KMS-11 (cell line): ENCODE measurements at regions not wholly inside any gene's neighbourhood (a gene's known extent, or its start where the extent isn't known, plus 50 kb on each side); places are given as distances from the start of the nearest gene placed in this dataset.

Source experiments
- H2AFZ ChIP-seq: fragments of 200-600 bp; sonication (generic); 2 replicates; pipeline ENCODE4 v1.6.1; 2016; ENCODE audit warnings: antibody characterized with exemption, mixed run types, low read depth
- H3K27ac ChIP-seq: fragments of 200-600 bp; sonication (generic); 2 replicates; pipeline ENCODE4 v1.6.1; 2016; ENCODE audit warnings: mild to moderate bottlenecking, mixed run types
- H3K27me3 ChIP-seq: fragments of 200-600 bp; sonication (generic); 2 replicates; pipeline ENCODE4 v1.6.1; 2017; ENCODE audit warnings: mild to moderate bottlenecking, low read depth, mixed run types, moderate library complexity; ENCODE audit not compliant: insufficient read depth
- H3K36me3 ChIP-seq: fragments of 200-600 bp; sonication (generic); 2 replicates; pipeline ENCODE4 v1.6.1; 2017; ENCODE audit warnings: mild to moderate bottlenecking, mixed run types; ENCODE audit not compliant: insufficient read depth
- H3K4me1 ChIP-seq: fragments of 200-600 bp; sonication (generic); 2 replicates; pipeline ENCODE4 v1.6.1; 2016; ENCODE audit warnings: mild to moderate bottlenecking, low read depth, mixed run types; ENCODE audit not compliant: poor library complexity, severe bottlenecking
- H3K4me2 ChIP-seq: fragments of 200-600 bp; sonication (generic); 2 replicates; pipeline ENCODE4 v1.7.0; 2016; ENCODE audit warnings: mild to moderate bottlenecking, mixed run types
- H3K4me3 ChIP-seq: fragments of 200-600 bp; sonication (generic); IDR thresholded peaks from 2 replicates; pipeline ENCODE4 v1.6.1; 2017; ENCODE audit warnings: low read depth, low read length, mixed read lengths; ENCODE audit not compliant: insufficient read depth
- H3K79me2 ChIP-seq: fragments of 200-600 bp; sonication (generic); 2 replicates; pipeline ENCODE4 v1.6.1; 2016; ENCODE audit warnings: low read depth, mixed run types; ENCODE audit not compliant: insufficient read depth
- H3K9ac ChIP-seq: fragments of 200-600 bp; sonication (generic); 2 replicates; pipeline ENCODE4 v1.6.1; 2016; ENCODE audit warnings: mild to moderate bottlenecking, mixed run types
- H4K20me1 ChIP-seq: fragments of 200-600 bp; sonication (generic); 2 replicates; pipeline ENCODE4 v1.6.1; 2016; ENCODE audit warnings: mild to moderate bottlenecking, mixed run types; ENCODE audit not compliant: insufficient read depth
- TF ChIP-seq, protein P1 (sequence below): fragments of 200-600 bp; sonication (generic); conservative IDR thresholded peaks from 2 replicates; pipeline ENCODE4 v1.6.1; 2017; ENCODE audit warnings: low read depth, mild to moderate bottlenecking, antibody characterized with exemption, low read length, moderate library complexity, mixed read lengths

DNA sequence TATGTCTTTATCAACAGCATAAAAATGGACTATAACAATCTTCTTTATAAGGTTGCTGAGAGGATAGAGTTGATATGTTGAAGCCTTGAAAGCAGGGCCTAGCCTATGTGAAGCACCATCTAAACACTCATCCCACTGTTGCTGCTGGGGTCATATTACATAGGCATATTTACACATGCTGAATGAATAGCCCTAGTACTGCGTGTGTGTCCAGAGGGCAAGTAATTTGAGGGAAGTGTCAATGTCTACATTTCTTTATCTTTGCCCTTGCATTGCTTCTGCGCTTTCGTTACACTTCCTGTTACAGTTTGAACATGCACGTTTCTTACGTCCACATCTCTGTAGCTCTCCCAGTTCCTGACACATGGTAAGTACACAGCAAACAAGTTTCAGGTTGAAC lies 280.3 kb upstream of the ATP5MC3 start:
- H3K9ac ChIP-seq, result no peak overlapping the region
- H4K20me1 ChIP-seq, result no peaks in the 10 kb centered on the region
- TF ChIP-seq, protein P1, sequence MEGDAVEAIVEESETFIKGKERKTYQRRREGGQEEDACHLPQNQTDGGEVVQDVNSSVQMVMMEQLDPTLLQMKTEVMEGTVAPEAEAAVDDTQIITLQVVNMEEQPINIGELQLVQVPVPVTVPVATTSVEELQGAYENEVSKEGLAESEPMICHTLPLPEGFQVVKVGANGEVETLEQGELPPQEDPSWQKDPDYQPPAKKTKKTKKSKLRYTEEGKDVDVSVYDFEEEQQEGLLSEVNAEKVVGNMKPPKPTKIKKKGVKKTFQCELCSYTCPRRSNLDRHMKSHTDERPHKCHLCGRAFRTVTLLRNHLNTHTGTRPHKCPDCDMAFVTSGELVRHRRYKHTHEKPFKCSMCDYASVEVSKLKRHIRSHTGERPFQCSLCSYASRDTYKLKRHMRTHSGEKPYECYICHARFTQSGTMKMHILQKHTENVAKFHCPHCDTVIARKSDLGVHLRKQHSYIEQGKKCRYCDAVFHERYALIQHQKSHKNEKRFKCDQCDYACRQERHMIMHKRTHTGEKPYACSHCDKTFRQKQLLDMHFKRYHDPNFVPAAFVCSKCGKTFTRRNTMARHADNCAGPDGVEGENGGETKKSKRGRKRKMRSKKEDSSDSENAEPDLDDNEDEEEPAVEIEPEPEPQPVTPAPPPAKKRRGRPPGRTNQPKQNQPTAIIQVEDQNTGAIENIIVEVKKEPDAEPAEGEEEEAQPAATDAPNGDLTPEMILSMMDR, result no peak
- H3K4me1 ChIP-seq, result no peaks in the 10 kb centered on the region
- no peaks in the 10 kb centered on the region for H3K36me3 ChIP-seq
- H2AFZ ChIP-seq, result no peak overlapping the region
- no peak overlapping the region for H3K4me3 ChIP-seq
- H3K79me2 ChIP-seq, result no peaks in the 10 kb centered on the region
- H3K27ac ChIP-seq, result no peak overlapping the region
- no peaks in the 10 kb centered on the region for H3K27me3 ChIP-seq
- no peak overlapping the region for H3K4me2 ChIP-seq

GRCh38 chr2:175457895-175458448 lies 276.5 kb upstream of the ATP5MC3 start:
- no peaks in the 10 kb centered on the region for H3K27me3 ChIP-seq
- no peaks in the 10 kb centered on the region for H3K4me1 ChIP-seq
- no peak overlapping the region for H3K4me3 ChIP-seq
- TF ChIP-seq, protein P1, result no peak
- no peak overlapping the region for H2AFZ ChIP-seq
- H3K27ac ChIP-seq, result no peak overlapping the region
- H3K79me2 ChIP-seq, result no peaks in the 10 kb centered on the region
- no peaks in the 10 kb centered on the region for H4K20me1 ChIP-seq
- H3K9ac ChIP-seq, result no peak overlapping the region
- no peaks in the 10 kb centered on the region for H3K36me3 ChIP-seq
- no peak overlapping the region for H3K4me2 ChIP-seq

DNA sequence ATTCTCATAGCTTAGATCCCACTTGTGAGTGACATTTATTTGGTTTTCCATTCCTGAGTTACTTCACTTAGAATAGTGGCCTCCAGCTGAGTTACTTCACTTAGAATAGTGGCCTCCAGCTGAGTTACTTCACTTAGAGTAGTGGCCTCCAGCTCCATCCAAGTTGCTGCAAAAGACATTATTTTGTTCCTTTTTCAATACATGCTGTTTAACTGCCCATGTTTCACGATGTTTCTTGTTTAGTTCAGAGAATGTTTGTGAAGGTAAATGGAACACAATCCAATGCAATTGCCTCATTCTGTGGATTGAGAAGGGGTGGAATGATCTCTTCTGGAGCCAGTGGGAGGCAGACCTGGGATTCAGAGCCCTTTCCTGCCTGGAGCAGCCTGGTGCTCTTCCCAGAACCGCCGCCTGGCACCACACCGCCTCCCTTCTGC lies 273.5 kb upstream of the ATP5MC3 start:
- TF ChIP-seq, protein P1, result no peak
- Histone ChIP-seq H3K4me3 (no peak overlapping the region), H3K79me2 (no peaks in the 10 kb centered on the region), H4K20me1 (no peaks in the 10 kb centered on the region), H3K27ac (no peak overlapping the region), H3K4me2 (no peak overlapping the region), H2AFZ (no peak overlapping the region), H3K27me3 (no peaks in the 10 kb centered on the region), H3K9ac (no peak overlapping the region), H3K4me1 (no peaks in the 10 kb centered on the region), H3K36me3 (no peaks in the 10 kb centered on the region)

GRCh38 chr2:175450029-175450760 lies 268.7 kb upstream of the ATP5MC3 start:
- no peaks in the 10 kb centered on the region for H4K20me1 ChIP-seq
- H3K27ac ChIP-seq, result no peak overlapping the region
- no peak overlapping the region for H3K4me3 ChIP-seq
- TF ChIP-seq, protein P1, result no peak
- H3K27me3 ChIP-seq, result no peaks in the 10 kb centered on the region
- H3K36me3 ChIP-seq, result no peaks in the 10 kb centered on the region
- no peak overlapping the region for H2AFZ ChIP-seq
- no peaks in the 10 kb centered on the region for H3K4me1 ChIP-seq
- H3K9ac ChIP-seq, result no peak overlapping the region
- H3K79me2 ChIP-seq, result no peaks in the 10 kb centered on the region
- no peak overlapping the region for H3K4me2 ChIP-seq
